ENCODE measurements at regions not wholly inside any gene's neighbourhood (a gene's known extent, or its start where the extent isn't known, plus 50 kb on each side); places are given as distances from the start of the nearest gene placed in this dataset.

- Histone ChIP-seq H3K4me3 (replicated peaks in 1 of 3; ENCODE audit: insufficient read depth in 1 of 3, low read depth in 2 of 3, low read length in 3 of 3) (no peak overlapping the region), H3K4me2 (ENCODE audit: low read depth, low read length) (no peak overlapping the region), H3K9ac (ENCODE audit: insufficient read depth, low read depth, low read length) (no peak overlapping the region), H3K36me3 (replicated peaks in 1 of 2; ENCODE audit: control insufficient read depth in 1 of 2, insufficient read depth in 2 of 2, low read length in 2 of 2) (no peaks in the 10 kb centered on the region), H3K27ac (ENCODE audit: extremely low read length, insufficient read depth, low read length) (no peak overlapping the region), H3K27me3 (ENCODE audit: control insufficient read depth in 1 of 2, insufficient read depth in 2 of 2, low read length in 2 of 2) (no peaks in the 10 kb centered on the region), H3K79me2 (ENCODE audit: insufficient read depth, low read length) (no peaks in the 10 kb centered on the region), H3K4me1 (ENCODE audit: insufficient read depth, low read length) (no peaks in the 10 kb centered on the region), H3K9me3 (ENCODE audit: low read length) (peaks cover 91% of the 10 kb centered on the region), H2AFZ (ENCODE audit: low read length) (no peak overlapping the region), H4K20me1 (ENCODE audit: insufficient read depth, low read length) (no peaks in the 10 kb centered on the region)
- ATAC-seq (no peak), FAIRE-seq (no peak), DNase-seq (ENCODE audit: low spot score) (no peak)
- ChIA-PET POLR2A (no interaction called here), CTCF (ENCODE audit: low intra/inter-chr PET ratio, low total read pairs) (no interaction called here)
- 13% methylated on average over 2 of the region's 2 CpGs for WGBS (ENCODE audit: low lambda C conversion rate)
- TF ChIP-seq MEIS1 (CRISPR knock-in tag; IDR thresholded peaks at IDR 0.05; ENCODE audit: borderline replicate concordance) (no peak), ZSCAN21 (CRISPR knock-in tag; IDR thresholded peaks at IDR 0.05; ENCODE audit: borderline replicate concordance) (no peak), ZNF337 (CRISPR knock-in tag; IDR thresholded peaks at IDR 0.05; ENCODE audit: borderline replicate concordance, low read depth) (no peak)
- BruUV-seq (replicated peaks): no TSS peak
- intact Hi-C loops (cut with micrococcal nuclease; ENCODE audit: unreplicated experiment): no loop called here
- in situ Hi-C loops (cut with HindIII; ENCODE audit: extremely low pct_ligation_motif_present, low pct_unique_long_range_greater_than_20kb): no loop called here
These were observed 266.5 kb downstream of the C6orf118 start for GRCh38 chr6:165042912-165043311.

GRCh38 chr6:165040440-165040839 lies 269.0 kb downstream of the C6orf118 start:
- POLR2A ChIA-PET: no interaction called here
- no peak for TF ChIP-seq AHDC1 (CRISPR knock-in tag; IDR thresholded peaks at IDR 0.05; ENCODE audit: borderline replicate concordance)
- TF ChIP-seq ZNF878 (CRISPR knock-in tag; IDR thresholded peaks at IDR 0.05): no peak
- TF ChIP-seq KLF11 (CRISPR knock-in tag; IDR thresholded peaks at IDR 0.05): no peak
- TF ChIP-seq KDM1A (CRISPR knock-in tag; IDR thresholded peaks at IDR 0.05): no peak
- FAIRE-seq (no peak), ATAC-seq (no peak), DNase-seq (ENCODE audit: low spot score) (no peak)
- Histone ChIP-seq H3K4me1 (ENCODE audit: insufficient read depth, low read length) (no peaks in the 10 kb centered on the region), H3K4me3 (replicated peaks in 1 of 3; ENCODE audit: insufficient read depth in 1 of 3, low read depth in 2 of 3, low read length in 3 of 3) (no peak overlapping the region), H3K27me3 (ENCODE audit: control insufficient read depth in 1 of 2, insufficient read depth in 2 of 2, low read length in 2 of 2) (no peaks in the 10 kb centered on the region), H3K79me2 (ENCODE audit: insufficient read depth, low read length) (no peaks in the 10 kb centered on the region), H3K4me2 (ENCODE audit: low read depth, low read length) (no peak overlapping the region), H3K9me3 (ENCODE audit: low read length) (peaks cover 97% of the 10 kb centered on the region), H3K36me3 (replicated peaks in 1 of 2; ENCODE audit: control insufficient read depth in 1 of 2, insufficient read depth in 2 of 2, low read length in 2 of 2) (no peaks in the 10 kb centered on the region), H2AFZ (ENCODE audit: low read length) (no peak overlapping the region), H4K20me1 (ENCODE audit: insufficient read depth, low read length) (no peaks in the 10 kb centered on the region), H3K9ac (ENCODE audit: insufficient read depth, low read depth, low read length) (no peak overlapping the region), H3K27ac (ENCODE audit: extremely low read length, insufficient read depth, low read length) (no peak overlapping the region)
- CTCF ChIA-PET (ENCODE audit: low intra/inter-chr PET ratio, low total read pairs): no interaction called here
- in situ Hi-C loops (cut with HindIII; ENCODE audit: extremely low pct_ligation_motif_present, low pct_unique_long_range_greater_than_20kb): no loop called here
- BruUV-seq (replicated peaks): no TSS peak
- intact Hi-C loops (cut with micrococcal nuclease; ENCODE audit: unreplicated experiment): no loop called here
- WGBS (ENCODE audit: low lambda C conversion rate): 2% methylated on average over 1 of the region's 1 CpG

Measured in HepG2 (cell line).